Sigmoid colon (tissue), 3 donors: ENCODE measurements at regions not wholly inside any gene's neighbourhood (a gene's known extent, or its start where the extent isn't known, plus 50 kb on each side); places are given as distances from the start of the nearest gene placed in this dataset.

Source experiments
- CTCF ChIP-seq, 4 experiments: fragments of 450-650 bp in 3 of 4; fragments of 200-600 bp in 1 of 4; IDR thresholded peaks; one replicate each; pipeline ENCODE4 v1.5.1; 2016 to 2019; ENCODE audit warnings: antibody characterized with exemption in 4 of 4, mild to moderate bottlenecking in 3 of 4, moderate library complexity in 2 of 4
- POLR2A ChIP-seq, 2 donors: fragments of 450-650 bp; IDR thresholded peaks; one replicate each; pipeline ENCODE4 v1.6.1; 2016; ENCODE audit warnings: antibody characterized with exemption in 2 of 2, mild to moderate bottlenecking in 2 of 2, moderate library complexity in 2 of 2

DNA sequence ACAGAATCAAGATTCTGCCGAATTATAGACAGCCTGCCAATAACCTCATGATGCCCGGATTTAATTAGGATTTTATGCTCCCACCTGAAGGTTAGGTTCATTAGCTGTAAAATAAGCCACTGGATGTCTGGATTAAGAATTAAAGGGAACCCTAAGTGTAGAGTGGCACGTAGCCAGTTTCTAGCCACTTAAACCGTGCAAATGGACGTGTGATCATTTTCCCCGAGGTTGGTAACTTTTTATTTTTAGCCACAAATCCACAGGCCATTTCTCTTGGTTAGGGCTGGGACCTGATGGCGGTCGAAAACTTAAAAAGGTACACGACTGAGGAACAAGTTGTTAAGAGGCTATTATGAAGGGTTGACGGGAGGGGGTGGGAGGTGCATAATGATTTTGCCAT is 127.3 kb upstream of the TMPO start:
- TF ChIP-seq CTCF (IDR thresholded peaks at IDR 0.05) (no peak), POLR2A (IDR thresholded peaks at IDR 0.05) (no peak)
